ENCODE measurements at regions not wholly inside any gene's neighbourhood (a gene's known extent, or its start where the extent isn't known, plus 50 kb on each side); places are given as distances from the start of the nearest gene placed in this dataset.

DNA sequence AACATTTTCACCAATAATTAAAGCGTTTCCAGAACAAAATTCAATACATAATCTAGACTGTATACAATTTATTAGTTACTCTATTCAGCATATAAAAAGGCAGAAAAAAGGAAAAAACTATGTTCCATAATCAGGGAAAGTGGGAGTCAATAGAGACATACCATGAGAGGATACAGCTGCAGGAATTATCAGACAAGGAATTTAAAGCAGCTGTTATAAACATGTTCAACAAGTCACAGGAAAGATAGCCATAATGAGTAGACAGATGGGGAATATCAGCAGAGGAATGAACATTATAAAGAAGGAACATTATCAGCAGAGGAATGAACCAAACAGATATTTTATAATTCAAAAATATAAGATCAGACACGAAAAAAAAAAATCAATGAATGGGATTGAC is 500.6 kb upstream of the RPS6KA3 start:
- Histone ChIP-seq H4K20me1 (ENCODE audit: insufficient read depth, low read depth, low read length) (no peaks in the 10 kb centered on the region), H3K9me3 (ENCODE audit: low read length) (peaks cover 6% of the 10 kb centered on the region; the same call in 1 of the 2 replicates), H2AFZ (ENCODE audit: low read length) (no peak overlapping the region), H3K36me3 (ENCODE audit: insufficient read depth, low read length) (no peaks in the 10 kb centered on the region), H3K27me3 (ENCODE audit: low read length) (no peaks in the 10 kb centered on the region), H3K9me2 (replicated peaks; ENCODE audit: insufficient read depth, low read length) (no peaks in the 10 kb centered on the region), H3K4me2 (ENCODE audit: low read depth, low read length, poor library complexity, severe bottlenecking) (no peak overlapping the region), H3K9ac (ENCODE audit: low read length) (no peak overlapping the region), H3K4me3 (ENCODE audit: low read length) (no peak overlapping the region), H3K79me2 (ENCODE audit: low read length) (no peaks in the 10 kb centered on the region), H3K27ac (ENCODE audit: low read length) (no peak overlapping the region), H3K4me1 (ENCODE audit: low read length) (no peaks in the 10 kb centered on the region)
- DNase-seq: no peak

- no peaks in the 10 kb centered on the region for H3K36me3 ChIP-seq (ENCODE audit: insufficient read depth, low read length)
- H3K9me3 ChIP-seq (ENCODE audit: low read length): no peaks in the 10 kb centered on the region
- no peaks in the 10 kb centered on the region for H3K27me3 ChIP-seq (ENCODE audit: low read length)
- H3K4me1 ChIP-seq (ENCODE audit: low read length): no peaks in the 10 kb centered on the region
- H2AFZ ChIP-seq (ENCODE audit: low read length): no peak overlapping the region
- H4K20me1 ChIP-seq (ENCODE audit: insufficient read depth, low read depth, low read length): no peaks in the 10 kb centered on the region
- H3K79me2 ChIP-seq (ENCODE audit: low read length): no peaks in the 10 kb centered on the region
- H3K4me2 ChIP-seq (ENCODE audit: low read depth, low read length, poor library complexity, severe bottlenecking): no peak overlapping the region
- no peak overlapping the region for H3K9ac ChIP-seq (ENCODE audit: low read length)
- no peaks in the 10 kb centered on the region for H3K9me2 ChIP-seq (replicated peaks; ENCODE audit: insufficient read depth, low read length)
- H3K4me3 ChIP-seq (ENCODE audit: low read length): no peak overlapping the region
- H3K27ac ChIP-seq (ENCODE audit: low read length): no peak overlapping the region
- no peak for DNase-seq
Observed at GRCh38 chrX:20756585-20756984, 489.9 kb upstream of the RPS6KA3 start.

DNA sequence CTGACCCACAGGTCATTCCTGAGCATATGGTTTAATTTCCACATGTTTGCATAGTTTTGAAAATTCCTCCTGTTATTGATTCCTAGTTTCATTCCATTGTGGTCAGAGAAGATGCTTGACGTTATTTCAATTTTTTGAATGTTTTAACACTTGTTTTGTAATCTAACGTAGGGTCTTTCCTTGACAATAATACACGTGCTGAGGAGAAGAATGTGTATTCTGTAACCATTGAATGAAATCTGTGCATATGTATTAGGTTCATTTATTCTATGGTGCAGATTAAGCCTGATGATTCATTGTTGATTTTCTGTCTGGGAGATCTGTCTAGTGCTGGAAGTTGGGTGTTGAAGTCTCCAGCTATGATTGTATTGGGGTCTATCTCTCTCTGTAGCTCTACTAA is 486.4 kb upstream of the RPS6KA3 start:
- Histone ChIP-seq H3K4me2 (ENCODE audit: low read depth, low read length, poor library complexity, severe bottlenecking) (no peak overlapping the region), H3K4me1 (ENCODE audit: low read length) (no peaks in the 10 kb centered on the region), H2AFZ (ENCODE audit: low read length) (no peak overlapping the region), H3K27me3 (ENCODE audit: low read length) (no peaks in the 10 kb centered on the region), H3K36me3 (ENCODE audit: insufficient read depth, low read length) (no peaks in the 10 kb centered on the region), H3K4me3 (ENCODE audit: low read length) (no peak overlapping the region), H3K9me2 (replicated peaks; ENCODE audit: insufficient read depth, low read length) (no peaks in the 10 kb centered on the region), H4K20me1 (ENCODE audit: insufficient read depth, low read depth, low read length) (no peaks in the 10 kb centered on the region), H3K27ac (ENCODE audit: low read length) (no peak overlapping the region), H3K79me2 (ENCODE audit: low read length) (no peaks in the 10 kb centered on the region), H3K9me3 (ENCODE audit: low read length) (no peaks in the 10 kb centered on the region), H3K9ac (ENCODE audit: low read length) (no peak overlapping the region)
- DNase-seq: no peak

GRCh38 chrX:20746690-20747089 is 480.0 kb upstream of the RPS6KA3 start:
- no peaks in the 10 kb centered on the region for H3K27me3 ChIP-seq (ENCODE audit: low read length)
- DNase-seq: no peak
- H3K9me2 ChIP-seq (replicated peaks; ENCODE audit: insufficient read depth, low read length): no peaks in the 10 kb centered on the region
- no peaks in the 10 kb centered on the region for H4K20me1 ChIP-seq (ENCODE audit: insufficient read depth, low read depth, low read length)
- no peak overlapping the region for H3K4me3 ChIP-seq (ENCODE audit: low read length)
- H3K9ac ChIP-seq (ENCODE audit: low read length): no peak overlapping the region
- H3K4me1 ChIP-seq (ENCODE audit: low read length): no peaks in the 10 kb centered on the region
- no peaks in the 10 kb centered on the region for H3K36me3 ChIP-seq (ENCODE audit: insufficient read depth, low read length)
- no peak overlapping the region for H2AFZ ChIP-seq (ENCODE audit: low read length)
- H3K9me3 ChIP-seq (ENCODE audit: low read length): no peaks in the 10 kb centered on the region
- H3K27ac ChIP-seq (ENCODE audit: low read length): no peak overlapping the region
- no peaks in the 10 kb centered on the region for H3K79me2 ChIP-seq (ENCODE audit: low read length)
- no peak overlapping the region for H3K4me2 ChIP-seq (ENCODE audit: low read depth, low read length, poor library complexity, severe bottlenecking)

DNA sequence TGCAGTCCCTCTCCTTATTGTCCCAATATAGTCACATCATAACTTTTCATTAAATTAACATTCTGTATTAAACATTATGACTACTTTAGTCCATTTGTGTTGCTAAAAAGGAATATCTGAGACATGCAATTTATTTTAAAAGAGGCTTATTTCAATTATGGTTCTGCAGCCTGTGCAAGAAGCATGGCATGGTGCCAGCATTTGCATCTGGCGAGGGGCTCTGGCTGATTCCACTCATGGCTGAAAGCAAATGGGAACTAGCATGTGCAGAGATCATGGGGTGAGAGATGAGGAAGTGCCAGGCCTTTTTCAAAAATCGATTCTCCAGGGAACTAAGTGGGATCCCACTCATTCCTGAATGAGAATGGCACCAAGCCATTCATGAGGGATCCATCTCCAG is 476.3 kb upstream of the RPS6KA3 start:
- H4K20me1 ChIP-seq (ENCODE audit: insufficient read depth, low read depth, low read length): no peaks in the 10 kb centered on the region
- H3K9me3 ChIP-seq (ENCODE audit: low read length): no peaks in the 10 kb centered on the region
- H3K27ac ChIP-seq (ENCODE audit: low read length): no peak overlapping the region
- H3K9me2 ChIP-seq (replicated peaks; ENCODE audit: insufficient read depth, low read length): no peaks in the 10 kb centered on the region
- H3K36me3 ChIP-seq (ENCODE audit: insufficient read depth, low read length): no peaks in the 10 kb centered on the region
- no peak overlapping the region for H3K4me3 ChIP-seq (ENCODE audit: low read length)
- no peak overlapping the region for H2AFZ ChIP-seq (ENCODE audit: low read length)
- H3K79me2 ChIP-seq (ENCODE audit: low read length): no peaks in the 10 kb centered on the region
- H3K4me1 ChIP-seq (ENCODE audit: low read length): no peaks in the 10 kb centered on the region
- no peak for DNase-seq
- no peak overlapping the region for H3K4me2 ChIP-seq (ENCODE audit: low read depth, low read length, poor library complexity, severe bottlenecking)
- no peak overlapping the region for H3K9ac ChIP-seq (ENCODE audit: low read length)
- no peaks in the 10 kb centered on the region for H3K27me3 ChIP-seq (ENCODE audit: low read length)

- no peaks in the 10 kb centered on the region for H3K79me2 ChIP-seq (ENCODE audit: low read length)
- no peak overlapping the region for H2AFZ ChIP-seq (ENCODE audit: low read length)
- no peaks in the 10 kb centered on the region for H4K20me1 ChIP-seq (ENCODE audit: insufficient read depth, low read depth, low read length)
- H3K4me3 ChIP-seq (ENCODE audit: low read length): no peak overlapping the region
- no peak for DNase-seq
- H3K4me1 ChIP-seq (ENCODE audit: low read length): no peaks in the 10 kb centered on the region
- no peaks in the 10 kb centered on the region for H3K36me3 ChIP-seq (ENCODE audit: insufficient read depth, low read length)
- H3K9me2 ChIP-seq (replicated peaks; ENCODE audit: insufficient read depth, low read length): no peaks in the 10 kb centered on the region
- H3K4me2 ChIP-seq (ENCODE audit: low read depth, low read length, poor library complexity, severe bottlenecking): no peak overlapping the region
- no peaks in the 10 kb centered on the region for H3K27me3 ChIP-seq (ENCODE audit: low read length)
- H3K9me3 ChIP-seq (ENCODE audit: low read length): no peaks in the 10 kb centered on the region
- no peak overlapping the region for H3K9ac ChIP-seq (ENCODE audit: low read length)
- H3K27ac ChIP-seq (ENCODE audit: low read length): no peak overlapping the region
Observed at GRCh38 chrX:20742106-20742505, 475.4 kb upstream of the RPS6KA3 start.

DNA sequence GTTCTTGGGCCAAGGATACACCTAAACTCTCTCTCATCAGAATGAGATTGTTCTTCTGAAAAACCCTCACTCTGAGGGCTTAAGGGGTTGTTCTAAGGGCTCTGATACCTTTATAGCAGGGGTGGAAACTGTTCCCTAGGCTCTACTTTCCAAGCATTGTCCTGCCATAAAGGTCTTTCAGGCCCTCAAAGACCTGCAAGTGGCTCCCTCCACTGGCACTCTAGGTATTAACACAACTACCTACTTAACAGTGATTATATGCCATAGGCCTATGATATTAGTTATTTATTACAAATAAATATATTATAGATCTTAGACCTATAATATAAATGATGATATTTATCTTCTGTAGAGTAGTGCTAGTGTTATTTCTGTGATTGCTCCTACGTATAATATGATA is 473.7 kb upstream of the RPS6KA3 start:
- no peaks in the 10 kb centered on the region for H3K9me3 ChIP-seq (ENCODE audit: low read length)
- H3K4me2 ChIP-seq (ENCODE audit: low read depth, low read length, poor library complexity, severe bottlenecking): no peak overlapping the region
- no peak for DNase-seq
- H3K9me2 ChIP-seq (replicated peaks; ENCODE audit: insufficient read depth, low read length): no peaks in the 10 kb centered on the region
- H4K20me1 ChIP-seq (ENCODE audit: insufficient read depth, low read depth, low read length): no peaks in the 10 kb centered on the region
- H3K27ac ChIP-seq (ENCODE audit: low read length): no peak overlapping the region
- no peak overlapping the region for H3K4me3 ChIP-seq (ENCODE audit: low read length)
- H3K27me3 ChIP-seq (ENCODE audit: low read length): no peaks in the 10 kb centered on the region
- H2AFZ ChIP-seq (ENCODE audit: low read length): no peak overlapping the region
- no peak overlapping the region for H3K9ac ChIP-seq (ENCODE audit: low read length)
- no peaks in the 10 kb centered on the region for H3K36me3 ChIP-seq (ENCODE audit: insufficient read depth, low read length)
- no peaks in the 10 kb centered on the region for H3K79me2 ChIP-seq (ENCODE audit: low read length)
- no peaks in the 10 kb centered on the region for H3K4me1 ChIP-seq (ENCODE audit: low read length)

GRCh38 chrX:20739038-20739745 is 472.5 kb upstream of the RPS6KA3 start:
- no peak overlapping the region for H3K9ac ChIP-seq (ENCODE audit: low read length)
- H3K27me3 ChIP-seq (ENCODE audit: low read length): no peaks in the 10 kb centered on the region
- H3K9me3 ChIP-seq (ENCODE audit: low read length): no peaks in the 10 kb centered on the region
- DNase-seq: no peak
- H3K36me3 ChIP-seq (ENCODE audit: insufficient read depth, low read length): no peaks in the 10 kb centered on the region
- no peak overlapping the region for H3K4me3 ChIP-seq (ENCODE audit: low read length)
- no peak overlapping the region for H3K27ac ChIP-seq (ENCODE audit: low read length)
- H3K4me2 ChIP-seq (ENCODE audit: low read depth, low read length, poor library complexity, severe bottlenecking): no peak overlapping the region
- no peaks in the 10 kb centered on the region for H3K9me2 ChIP-seq (replicated peaks; ENCODE audit: insufficient read depth, low read length)
- no peaks in the 10 kb centered on the region for H3K4me1 ChIP-seq (ENCODE audit: low read length)
- H3K79me2 ChIP-seq (ENCODE audit: low read length): no peaks in the 10 kb centered on the region
- H4K20me1 ChIP-seq (ENCODE audit: insufficient read depth, low read depth, low read length): no peaks in the 10 kb centered on the region
- H2AFZ ChIP-seq (ENCODE audit: low read length): no peak overlapping the region
